ENCODE measurements at regions not wholly inside any gene's neighbourhood (a gene's known extent, or its start where the extent isn't known, plus 50 kb on each side); places are given as distances from the start of the nearest gene placed in this dataset.

DNA sequence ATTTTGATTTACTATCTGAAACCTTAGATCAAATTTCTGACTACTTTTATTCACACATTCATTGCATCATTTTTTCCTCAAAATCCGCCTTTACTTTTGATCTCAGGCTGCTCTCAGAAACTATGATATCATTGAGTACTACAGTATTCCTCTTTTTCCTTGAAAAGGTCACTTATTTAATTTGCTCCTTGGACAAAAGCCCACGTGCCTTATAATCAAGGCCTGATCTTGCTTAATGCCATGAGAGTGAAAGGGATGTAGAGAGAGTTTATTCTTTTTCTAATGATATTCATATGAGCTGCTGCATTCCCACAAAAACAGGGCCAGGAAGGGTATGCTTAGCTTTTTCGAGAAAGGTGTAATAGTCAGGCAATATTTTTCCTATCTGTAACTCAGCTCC, 327.0 kb downstream of the ETS1 start:
- BruUV-seq (replicated peaks): no TSS peak
- POLR2A ChIA-PET: interaction anchor here (0.5 to 2.2 kb wide), 4 partner anchors 11 to 598 kb away, joined by 3 to 6 read pairs (median 3); no protein-coding TSS in a partner anchor
- Histone ChIP-seq H3K9me3 (ENCODE audit: low read length) (no peaks in the 10 kb centered on the region), H3K79me2 (ENCODE audit: insufficient read depth, low read depth, low read length) (no peaks in the 10 kb centered on the region), H2AFZ (ENCODE audit: low read length) (no peak overlapping the region), H3K4me2 (ENCODE audit: low read length) (no peak overlapping the region), H3K9me2 (ENCODE audit: insufficient read depth, low read length) (no peaks in the 10 kb centered on the region), H4K20me1 (ENCODE audit: insufficient read depth, low read length) (no peaks in the 10 kb centered on the region), H3K4me1 (ENCODE audit: insufficient read depth, low read length, poor library complexity, severe bottlenecking) (peaks cover 10% of the 10 kb centered on the region), H3K27ac (ENCODE audit: low read depth, low read length, poor library complexity, severe bottlenecking) (no peak overlapping the region), H3K4me3 (ENCODE audit: low read depth, low read length, poor library complexity, severe bottlenecking) (no peak overlapping the region), H3K36me3 (ENCODE audit: insufficient read depth, low read length) (no peaks in the 10 kb centered on the region)
- CTCF ChIA-PET (ENCODE audit: unreplicated experiment): no interaction called here
- TF ChIP-seq, protein P1, sequence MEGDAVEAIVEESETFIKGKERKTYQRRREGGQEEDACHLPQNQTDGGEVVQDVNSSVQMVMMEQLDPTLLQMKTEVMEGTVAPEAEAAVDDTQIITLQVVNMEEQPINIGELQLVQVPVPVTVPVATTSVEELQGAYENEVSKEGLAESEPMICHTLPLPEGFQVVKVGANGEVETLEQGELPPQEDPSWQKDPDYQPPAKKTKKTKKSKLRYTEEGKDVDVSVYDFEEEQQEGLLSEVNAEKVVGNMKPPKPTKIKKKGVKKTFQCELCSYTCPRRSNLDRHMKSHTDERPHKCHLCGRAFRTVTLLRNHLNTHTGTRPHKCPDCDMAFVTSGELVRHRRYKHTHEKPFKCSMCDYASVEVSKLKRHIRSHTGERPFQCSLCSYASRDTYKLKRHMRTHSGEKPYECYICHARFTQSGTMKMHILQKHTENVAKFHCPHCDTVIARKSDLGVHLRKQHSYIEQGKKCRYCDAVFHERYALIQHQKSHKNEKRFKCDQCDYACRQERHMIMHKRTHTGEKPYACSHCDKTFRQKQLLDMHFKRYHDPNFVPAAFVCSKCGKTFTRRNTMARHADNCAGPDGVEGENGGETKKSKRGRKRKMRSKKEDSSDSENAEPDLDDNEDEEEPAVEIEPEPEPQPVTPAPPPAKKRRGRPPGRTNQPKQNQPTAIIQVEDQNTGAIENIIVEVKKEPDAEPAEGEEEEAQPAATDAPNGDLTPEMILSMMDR (conservative IDR thresholded peaks at IDR 0.05; ENCODE audit: low read length): no peak
- TF ChIP-seq EZH2phosphoT487 (IDR thresholded peaks at IDR 0.05; ENCODE audit: borderline replicate concordance, low read depth, low read length): no peak
- no peak for DNase-seq (ENCODE audit: low spot score)
- intact Hi-C loops (cut with micrococcal nuclease; ENCODE audit: unreplicated experiment): no loop called here

DNA sequence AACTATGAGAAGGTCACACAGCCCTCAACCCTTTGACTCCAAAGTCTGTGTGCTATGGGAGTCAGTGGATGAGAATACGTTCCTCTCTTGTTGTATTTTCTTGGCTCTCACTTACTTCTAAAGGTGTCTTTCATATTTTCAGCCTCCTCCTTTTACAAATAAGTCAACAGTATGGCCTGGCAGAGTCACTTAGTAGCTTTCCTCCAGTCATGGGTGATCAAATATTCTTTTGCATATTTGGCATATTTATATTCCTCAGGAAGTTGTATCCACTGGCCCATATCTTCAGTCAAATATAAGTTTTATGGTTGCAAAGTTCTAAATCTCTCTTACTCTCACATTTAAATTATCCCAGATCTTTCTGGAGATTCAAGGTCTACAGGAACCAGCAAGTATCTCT, 327.5 kb downstream of the ETS1 start:
- H3K79me2 ChIP-seq (ENCODE audit: insufficient read depth, low read depth, low read length): no peaks in the 10 kb centered on the region
- H3K36me3 ChIP-seq (ENCODE audit: insufficient read depth, low read length): no peaks in the 10 kb centered on the region
- H3K27ac ChIP-seq (ENCODE audit: low read depth, low read length, poor library complexity, severe bottlenecking): no peak overlapping the region
- H3K4me2 ChIP-seq (ENCODE audit: low read length): peak overlapping the region; percentile 7; the same call in 1 of the 2 replicates
- TF ChIP-seq, protein P1 (conservative IDR thresholded peaks at IDR 0.05; ENCODE audit: low read length): no peak
- TF ChIP-seq EZH2phosphoT487 (IDR thresholded peaks at IDR 0.05; ENCODE audit: borderline replicate concordance, low read depth, low read length): no peak
- intact Hi-C loops (cut with micrococcal nuclease; ENCODE audit: unreplicated experiment): no loop called here
- H3K9me3 ChIP-seq (ENCODE audit: low read length): no peaks in the 10 kb centered on the region
- ChIA-PET POLR2A (interaction anchor here (0.9 to 2.2 kb wide), 2 partner anchors 11 to 78 kb away, joined by 3 to 6 read pairs; no protein-coding TSS in a partner anchor), CTCF (ENCODE audit: unreplicated experiment) (no interaction called here)
- H3K4me3 ChIP-seq (ENCODE audit: low read depth, low read length, poor library complexity, severe bottlenecking): no peak overlapping the region
- DNase-seq (ENCODE audit: low spot score): no peak
- no TSS peak for BruUV-seq (replicated peaks)
- H4K20me1 ChIP-seq (ENCODE audit: insufficient read depth, low read length): no peaks in the 10 kb centered on the region
- no peaks in the 10 kb centered on the region for H3K9me2 ChIP-seq (ENCODE audit: insufficient read depth, low read length)
- H3K4me1 ChIP-seq (ENCODE audit: insufficient read depth, low read length, poor library complexity, severe bottlenecking): peaks cover 10% of the 10 kb centered on the region
- H2AFZ ChIP-seq (ENCODE audit: low read length): no peak overlapping the region

DNA sequence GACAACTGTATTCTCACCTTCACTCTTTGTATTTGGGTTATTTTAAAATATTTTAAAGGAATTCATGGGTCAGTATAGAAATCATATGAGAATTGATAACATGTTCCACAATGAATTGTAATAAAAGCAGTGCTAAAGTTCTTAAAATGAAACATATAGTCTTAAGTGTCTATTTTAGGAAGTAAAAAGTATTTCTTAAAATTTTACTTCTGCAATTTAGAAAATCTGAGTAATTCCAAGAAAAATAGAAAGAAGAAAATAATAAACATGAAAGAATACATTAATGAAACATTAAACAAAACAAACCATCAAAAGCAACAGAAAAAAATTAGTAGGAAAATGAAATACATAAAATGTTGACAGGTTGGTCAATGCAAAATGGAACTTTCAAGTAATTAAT, 332.4 kb downstream of the ETS1 start:
- H4K20me1 ChIP-seq (ENCODE audit: insufficient read depth, low read length): no peaks in the 10 kb centered on the region
- no peaks in the 10 kb centered on the region for H3K79me2 ChIP-seq (ENCODE audit: insufficient read depth, low read depth, low read length)
- no TSS peak for BruUV-seq (replicated peaks)
- no peaks in the 10 kb centered on the region for H3K9me3 ChIP-seq (ENCODE audit: low read length)
- ChIA-PET CTCF (ENCODE audit: unreplicated experiment) (no interaction called here), POLR2A (interaction anchor here (1.4 kb wide), 1 partner anchor 7 kb away, joined by 3 read pairs; no protein-coding TSS in a partner anchor)
- H3K27ac ChIP-seq (ENCODE audit: low read depth, low read length, poor library complexity, severe bottlenecking): no peak overlapping the region
- no peak overlapping the region for H2AFZ ChIP-seq (ENCODE audit: low read length)
- no peak overlapping the region for H3K4me3 ChIP-seq (ENCODE audit: low read depth, low read length, poor library complexity, severe bottlenecking)
- H3K9me2 ChIP-seq (ENCODE audit: insufficient read depth, low read length): no peaks in the 10 kb centered on the region
- H3K36me3 ChIP-seq (ENCODE audit: insufficient read depth, low read length): no peaks in the 10 kb centered on the region
- peaks cover 5% of the 10 kb centered on the region for H3K4me1 ChIP-seq (ENCODE audit: insufficient read depth, low read length, poor library complexity, severe bottlenecking)
- TF ChIP-seq, protein P1 (conservative IDR thresholded peaks at IDR 0.05; ENCODE audit: low read length): no peak
- no peak for TF ChIP-seq EZH2phosphoT487 (IDR thresholded peaks at IDR 0.05; ENCODE audit: borderline replicate concordance, low read depth, low read length)
- DNase-seq (ENCODE audit: low spot score): no peak
- intact Hi-C loops (cut with micrococcal nuclease; ENCODE audit: unreplicated experiment): no loop called here
- no peak overlapping the region for H3K4me2 ChIP-seq (ENCODE audit: low read length)
